ENCODE measurements at regions not wholly inside any gene's neighbourhood (a gene's known extent, or its start where the extent isn't known, plus 50 kb on each side); places are given as distances from the start of the nearest gene placed in this dataset.

- Histone ChIP-seq H3K36me3 (no peaks in the 10 kb centered on the region), H3K27me3 (no peaks in the 10 kb centered on the region), H3K9me3 (no peaks in the 10 kb centered on the region), H3K4me3 (no peak overlapping the region)
- DNase-seq: no peak
These were observed 91.7 kb upstream of the RMDN2 start for GRCh38 chr2:37833423-37833822.

GRCh38 chr2:37836270-37836669, 88.8 kb upstream of the RMDN2 start:
- no peak for DNase-seq
- Histone ChIP-seq H3K27me3 (no peaks in the 10 kb centered on the region), H3K4me3 (no peak overlapping the region), H3K9me3 (no peaks in the 10 kb centered on the region), H3K36me3 (no peaks in the 10 kb centered on the region)

GRCh38 chr2:37836711-37837110, 88.4 kb upstream of the RMDN2 start:
- no peak for DNase-seq
- Histone ChIP-seq H3K4me3 (no peak overlapping the region), H3K36me3 (no peaks in the 10 kb centered on the region)

GRCh38 chr2:37837628-37838328, 87.3 kb upstream of the RMDN2 start:
- no peaks in the 10 kb centered on the region for H3K36me3 ChIP-seq
- H3K27me3 ChIP-seq: no peaks in the 10 kb centered on the region
- DNase-seq: no peak
- H3K4me3 ChIP-seq: no peak overlapping the region
- H3K9me3 ChIP-seq: no peaks in the 10 kb centered on the region

More at GRCh38 chr2:37836711-37837110, 88.4 kb upstream of the RMDN2 start:
- H3K27me3 ChIP-seq: no peaks in the 10 kb centered on the region
- no peaks in the 10 kb centered on the region for H3K9me3 ChIP-seq

- H3K27me3 ChIP-seq: no peaks in the 10 kb centered on the region
- H3K9me3 ChIP-seq: no peaks in the 10 kb centered on the region
- H3K36me3 ChIP-seq: no peaks in the 10 kb centered on the region
- no peak for DNase-seq
- H3K4me3 ChIP-seq: no peak overlapping the region
These were observed 86.4 kb upstream of the RMDN2 start for GRCh38 chr2:37838541-37839167.

GRCh38 chr2:37839991-37840390, 85.1 kb upstream of the RMDN2 start:
- H3K9me3 ChIP-seq: no peaks in the 10 kb centered on the region
- DNase-seq: no peak
- H3K27me3 ChIP-seq: no peaks in the 10 kb centered on the region
- H3K36me3 ChIP-seq: no peaks in the 10 kb centered on the region
- H3K4me3 ChIP-seq: no peak overlapping the region

- no peak for DNase-seq
- no peaks in the 10 kb centered on the region for H3K36me3 ChIP-seq
- H3K4me3 ChIP-seq: no peak overlapping the region
- H3K27me3 ChIP-seq: no peaks in the 10 kb centered on the region
- no peaks in the 10 kb centered on the region for H3K9me3 ChIP-seq
These were observed 82.2 kb upstream of the RMDN2 start for GRCh38 chr2:37842732-37843440.

- Histone ChIP-seq H3K9me3 (no peaks in the 10 kb centered on the region), H3K27me3 (no peaks in the 10 kb centered on the region), H3K4me3 (no peak overlapping the region), H3K36me3 (no peaks in the 10 kb centered on the region)
- DNase-seq: no peak
These were observed 81.5 kb upstream of the RMDN2 start for GRCh38 chr2:37843556-37843955.

GRCh38 chr2:37846207-37846606, 78.9 kb upstream of the RMDN2 start:
- Histone ChIP-seq H3K27me3 (no peaks in the 10 kb centered on the region), H3K36me3 (no peaks in the 10 kb centered on the region), H3K9me3 (no peaks in the 10 kb centered on the region), H3K4me3 (no peak overlapping the region)
- no peak for DNase-seq

GRCh38 chr2:37847792-37848191, 77.3 kb upstream of the RMDN2 start:
- Histone ChIP-seq H3K9me3 (no peaks in the 10 kb centered on the region), H3K27me3 (no peaks in the 10 kb centered on the region), H3K36me3 (no peaks in the 10 kb centered on the region), H3K4me3 (no peak overlapping the region)
- DNase-seq: no peak

GRCh38 chr2:37848451-37848850, 76.6 kb upstream of the RMDN2 start:
- H3K9me3 ChIP-seq: no peaks in the 10 kb centered on the region
- H3K36me3 ChIP-seq: no peaks in the 10 kb centered on the region
- no peak overlapping the region for H3K4me3 ChIP-seq
- no peaks in the 10 kb centered on the region for H3K27me3 ChIP-seq
- no peak for DNase-seq

- Histone ChIP-seq H3K36me3 (no peaks in the 10 kb centered on the region), H3K27me3 (no peaks in the 10 kb centered on the region), H3K4me3 (no peak overlapping the region), H3K9me3 (no peaks in the 10 kb centered on the region)
- no peak for DNase-seq
These were observed 75.2 kb upstream of the RMDN2 start for GRCh38 chr2:37849911-37850310.

GRCh38 chr2:37851428-37851827, 73.7 kb upstream of the RMDN2 start:
- H3K27me3 ChIP-seq: no peaks in the 10 kb centered on the region
- H3K4me3 ChIP-seq: no peak overlapping the region
- no peaks in the 10 kb centered on the region for H3K36me3 ChIP-seq
- no peak for DNase-seq
- no peaks in the 10 kb centered on the region for H3K9me3 ChIP-seq

GRCh38 chr2:37851828-37852584, 73.1 kb upstream of the RMDN2 start:
- no peak for DNase-seq
- Histone ChIP-seq H3K27me3 (no peaks in the 10 kb centered on the region), H3K36me3 (no peaks in the 10 kb centered on the region), H3K4me3 (no peak overlapping the region), H3K9me3 (no peaks in the 10 kb centered on the region)

- DNase-seq: no peak
- no peaks in the 10 kb centered on the region for H3K36me3 ChIP-seq
- no peak overlapping the region for H3K4me3 ChIP-seq
- no peaks in the 10 kb centered on the region for H3K9me3 ChIP-seq
- no peaks in the 10 kb centered on the region for H3K27me3 ChIP-seq
These were observed 72.5 kb upstream of the RMDN2 start for GRCh38 chr2:37852585-37853014.

GRCh38 chr2:37854676-37855282, 70.3 kb upstream of the RMDN2 start:
- H3K9me3 ChIP-seq: no peaks in the 10 kb centered on the region
- H3K36me3 ChIP-seq: no peaks in the 10 kb centered on the region
- DNase-seq: no peak
- no peaks in the 10 kb centered on the region for H3K27me3 ChIP-seq
- H3K4me3 ChIP-seq: no peak overlapping the region

All from MG63 (cell line).